ENCODE measurements at regions not wholly inside any gene's neighbourhood (a gene's known extent, or its start where the extent isn't known, plus 50 kb on each side); places are given as distances from the start of the nearest gene placed in this dataset.

DNA sequence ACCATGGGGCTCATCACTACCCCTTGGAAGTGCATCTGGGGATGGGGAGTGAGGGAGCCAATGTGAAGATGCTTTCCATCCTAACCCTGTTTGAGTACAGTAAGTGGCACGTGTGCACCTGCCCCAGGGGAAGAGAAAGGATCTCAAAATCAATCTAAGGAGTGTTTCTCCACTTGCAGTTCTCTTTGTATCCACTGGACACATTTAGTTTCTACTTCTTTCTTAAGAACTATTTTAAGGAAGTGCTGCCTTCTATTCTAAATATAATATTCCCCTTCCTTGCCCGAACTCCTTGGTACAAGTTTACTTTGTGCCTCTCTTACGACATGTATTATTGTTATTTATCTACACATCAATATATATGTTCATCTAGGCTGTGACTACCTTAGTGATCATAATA is 73.8 kb downstream of the TTC6 start:
- Histone ChIP-seq H3K9me3 (replicated peaks in 1 of 2; ENCODE audit: control insufficient read depth in 1 of 2, insufficient read depth in 1 of 2, low read length in 2 of 2) (peaks cover 0 to 4% of the 10 kb centered on the region in 2 donors), H3K4me3 (replicated peaks in 1 of 3; ENCODE audit: low read depth in 2 of 3, low read length in 3 of 3) (no peak overlapping the region), H3K27me3 (ENCODE audit: control insufficient read depth in 2 of 2, insufficient read depth in 2 of 2, low read length in 2 of 2) (no peaks in the 10 kb centered on the region), H3K36me3 (replicated peaks in 1 of 2; ENCODE audit: control insufficient read depth in 1 of 2, insufficient read depth in 2 of 2, low read length in 2 of 2) (no peaks in the 10 kb centered on the region), H3K79me2 (ENCODE audit: insufficient read depth, low read length) (no peaks in the 10 kb centered on the region), H4K20me1 (ENCODE audit: insufficient read depth, low read length) (no peaks in the 10 kb centered on the region), H3K27ac (ENCODE audit: low read depth in 1 of 2, low read length in 2 of 2) (no peak overlapping the region), H3K4me2 (replicated peaks; ENCODE audit: extremely low read depth, low read length, poor library complexity, severe bottlenecking) (no peak overlapping the region), H2AFZ (ENCODE audit: insufficient read depth, low read depth, low read length, poor library complexity, severe bottlenecking) (no peak overlapping the region), H3K9ac (ENCODE audit: insufficient read depth, low read length, poor library complexity, severe bottlenecking) (no peak overlapping the region), H3K4me1 (ENCODE audit: control insufficient read depth in 1 of 2, insufficient read depth in 2 of 2, low read length in 2 of 2) (no peaks in the 10 kb centered on the region)
- no peak overlapping the region for H3K4me3 Mint-ChIP-seq
- H3K27me3 Mint-ChIP-seq (ENCODE audit: low read depth in 3 of 3), result peaks cover 0 to 2% (median 2%) of the 10 kb centered on the region in 3 donors
- no CpG with 5 or more reads among the region's 3 CpGs for WGBS (ENCODE audit: insufficient coverage)
- TF ChIP-seq, protein P1, sequence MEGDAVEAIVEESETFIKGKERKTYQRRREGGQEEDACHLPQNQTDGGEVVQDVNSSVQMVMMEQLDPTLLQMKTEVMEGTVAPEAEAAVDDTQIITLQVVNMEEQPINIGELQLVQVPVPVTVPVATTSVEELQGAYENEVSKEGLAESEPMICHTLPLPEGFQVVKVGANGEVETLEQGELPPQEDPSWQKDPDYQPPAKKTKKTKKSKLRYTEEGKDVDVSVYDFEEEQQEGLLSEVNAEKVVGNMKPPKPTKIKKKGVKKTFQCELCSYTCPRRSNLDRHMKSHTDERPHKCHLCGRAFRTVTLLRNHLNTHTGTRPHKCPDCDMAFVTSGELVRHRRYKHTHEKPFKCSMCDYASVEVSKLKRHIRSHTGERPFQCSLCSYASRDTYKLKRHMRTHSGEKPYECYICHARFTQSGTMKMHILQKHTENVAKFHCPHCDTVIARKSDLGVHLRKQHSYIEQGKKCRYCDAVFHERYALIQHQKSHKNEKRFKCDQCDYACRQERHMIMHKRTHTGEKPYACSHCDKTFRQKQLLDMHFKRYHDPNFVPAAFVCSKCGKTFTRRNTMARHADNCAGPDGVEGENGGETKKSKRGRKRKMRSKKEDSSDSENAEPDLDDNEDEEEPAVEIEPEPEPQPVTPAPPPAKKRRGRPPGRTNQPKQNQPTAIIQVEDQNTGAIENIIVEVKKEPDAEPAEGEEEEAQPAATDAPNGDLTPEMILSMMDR (IDR thresholded peaks at IDR 0.05), result no peak
- no peak for DNase-seq
- H3K27ac Mint-ChIP-seq, result no peak overlapping the region
- H3K4me1 Mint-ChIP-seq, result no peaks in the 10 kb centered on the region
- no peaks in the 10 kb centered on the region for H3K36me3 Mint-ChIP-seq
- H3K9me3 Mint-ChIP-seq, result peaks cover 0 to 13% (median 2%) of the 10 kb centered on the region in 7 donors
- intact Hi-C loops (cut with micrococcal nuclease), result no loop called here

DNA sequence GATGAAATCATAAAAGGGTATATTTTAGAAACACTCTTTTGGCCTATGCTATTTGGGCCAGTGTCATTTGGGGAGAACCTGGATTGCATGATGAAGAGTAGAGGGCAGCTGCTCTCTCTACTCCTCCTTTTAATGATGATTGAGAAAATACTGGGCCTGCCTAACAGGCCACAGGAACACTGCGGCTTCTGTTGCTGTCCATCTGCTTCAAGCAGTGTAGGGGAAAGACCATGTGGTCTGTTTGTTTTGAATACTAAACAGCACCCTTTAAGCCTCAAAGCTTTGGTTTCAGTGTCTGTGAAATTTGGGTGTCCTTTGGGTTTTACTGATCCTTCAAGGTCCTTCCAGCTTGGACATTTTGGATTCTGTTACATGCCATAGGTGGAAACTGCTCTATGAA is 78.0 kb downstream of the TTC6 start:
- no peak overlapping the region for H3K4me2 ChIP-seq (replicated peaks; ENCODE audit: extremely low read depth, low read length, poor library complexity, severe bottlenecking)
- no peaks in the 10 kb centered on the region for H3K27me3 ChIP-seq (ENCODE audit: control insufficient read depth in 2 of 2, insufficient read depth in 2 of 2, low read length in 2 of 2)
- H3K36me3 Mint-ChIP-seq, result no peaks in the 10 kb centered on the region
- H3K4me3 ChIP-seq (replicated peaks in 1 of 3; ENCODE audit: low read depth in 2 of 3, low read length in 3 of 3), result no peak overlapping the region
- H3K27ac Mint-ChIP-seq, result no peak overlapping the region
- TF ChIP-seq, protein P1 (IDR thresholded peaks at IDR 0.05), result no peak
- WGBS (ENCODE audit: insufficient coverage), result 100% methylated on average over 1 of the region's 1 CpG
- no peaks in the 10 kb centered on the region for H4K20me1 ChIP-seq (ENCODE audit: insufficient read depth, low read length)
- intact Hi-C loops (cut with micrococcal nuclease), result no loop called here
- H3K4me1 ChIP-seq (ENCODE audit: control insufficient read depth in 1 of 2, insufficient read depth in 2 of 2, low read length in 2 of 2), result no peaks in the 10 kb centered on the region
- no peak for DNase-seq
- no peaks in the 10 kb centered on the region for H3K9me3 ChIP-seq (replicated peaks in 1 of 2; ENCODE audit: control insufficient read depth in 1 of 2, insufficient read depth in 1 of 2, low read length in 2 of 2)
- H2AFZ ChIP-seq (ENCODE audit: insufficient read depth, low read depth, low read length, poor library complexity, severe bottlenecking), result no peak overlapping the region
- peaks cover 0 to 8% (median 0%) of the 10 kb centered on the region in 7 donors for H3K9me3 Mint-ChIP-seq
- H3K27ac ChIP-seq (ENCODE audit: low read depth in 1 of 2, low read length in 2 of 2), result no peak overlapping the region
- no peaks in the 10 kb centered on the region for H3K79me2 ChIP-seq (ENCODE audit: insufficient read depth, low read length)
- H3K27me3 Mint-ChIP-seq (ENCODE audit: low read depth in 3 of 3), result no peaks in the 10 kb centered on the region
- no peaks in the 10 kb centered on the region for H3K4me1 Mint-ChIP-seq
- no peak overlapping the region for H3K9ac ChIP-seq (ENCODE audit: insufficient read depth, low read length, poor library complexity, severe bottlenecking)
- H3K36me3 ChIP-seq (replicated peaks in 1 of 2; ENCODE audit: control insufficient read depth in 1 of 2, insufficient read depth in 2 of 2, low read length in 2 of 2), result no peaks in the 10 kb centered on the region
- no peak overlapping the region for H3K4me3 Mint-ChIP-seq

Measured in CD14-positive monocyte (primary cell).